Ectodermal cell (in vitro differentiated cells): ENCODE measurements at regions not wholly inside any gene's neighbourhood (a gene's known extent, or its start where the extent isn't known, plus 50 kb on each side); places are given as distances from the start of the nearest gene placed in this dataset.

Experiments
- H3K27ac ChIP-seq: 2 replicates; pipeline ENCODE4 v1.7.0; 2013; ENCODE audit warnings: mild to moderate bottlenecking, low read depth, low read length; ENCODE audit not compliant: insufficient read depth, poor library complexity, severe bottlenecking
- H3K27me3 ChIP-seq: 2 replicates; pipeline ENCODE4 v1.7.0; 2013; ENCODE audit warnings: mild to moderate bottlenecking, low read length; ENCODE audit not compliant: insufficient read depth, control insufficient read depth, poor library complexity, severe bottlenecking
- H3K36me3 ChIP-seq: one replicate; pipeline ENCODE4 v1.7.0; 2013; ENCODE audit warnings: low read length; ENCODE audit not compliant: control insufficient read depth, insufficient read depth
- H3K4me1 ChIP-seq: one replicate; pipeline ENCODE4 v1.7.0; 2013; ENCODE audit warnings: low read length; ENCODE audit not compliant: control insufficient read depth, insufficient read depth
- H3K4me3 ChIP-seq: 2 replicates; pipeline ENCODE4 v1.7.0; 2013; ENCODE audit warnings: low read depth, low read length, control low read depth; ENCODE audit not compliant: insufficient read depth
- H3K9me3 ChIP-seq: 2 replicates; pipeline ENCODE4 v1.7.0; 2013; ENCODE audit warnings: mild to moderate bottlenecking, low read length, moderate library complexity; ENCODE audit not compliant: control insufficient read depth
- WGBS, 2 experiments: methylation state at CpG; one replicate each; pipeline ENCODE4 v1.1.7; 2013; ENCODE audit warnings: missing lambda C conversion rate in 2 of 2; 5-methylcytosine and 5-hydroxymethylcytosine counted together

GRCh38 chr12:69150796-69151127 lies 88.6 kb upstream of the CPSF6 start:
- WGBS, 2 experiments: 93% methylated on average over 2 of the region's 2 CpGs
- no peak overlapping the region for H3K4me3 ChIP-seq
- no peaks in the 10 kb centered on the region for H3K36me3 ChIP-seq
- H3K27me3 ChIP-seq: no peaks in the 10 kb centered on the region
- H3K9me3 ChIP-seq: no peaks in the 10 kb centered on the region
- no peak overlapping the region for H3K27ac ChIP-seq
- no peaks in the 10 kb centered on the region for H3K4me1 ChIP-seq

GRCh38 chr12:69151254-69151764 lies 88.1 kb upstream of the CPSF6 start:
- Histone ChIP-seq H3K27ac (no peak overlapping the region), H3K9me3 (no peaks in the 10 kb centered on the region), H3K4me1 (no peaks in the 10 kb centered on the region), H3K27me3 (no peaks in the 10 kb centered on the region), H3K4me3 (no peak overlapping the region), H3K36me3 (no peaks in the 10 kb centered on the region)
- 79 to 86% methylated on average over 5 to 7 of the region's 7 CpGs for WGBS, 2 experiments

- 22 to 27% methylated on average over 6 to 7 of the region's 7 CpGs for WGBS, 2 experiments
These were observed 84.6 kb upstream of the CPSF6 start for GRCh38 chr12:69154585-69155363.

GRCh38 chr12:69157023-69157655 lies 82.2 kb upstream of the CPSF6 start:
- Histone ChIP-seq H3K4me1 (no peaks in the 10 kb centered on the region), H3K36me3 (no peaks in the 10 kb centered on the region), H3K4me3 (no peak overlapping the region), H3K27me3 (no peaks in the 10 kb centered on the region), H3K27ac (no peak overlapping the region), H3K9me3 (no peaks in the 10 kb centered on the region)
- 31 to 35% methylated on average over 13 of the region's 13 CpGs for WGBS, 2 experiments

More at GRCh38 chr12:69154585-69155363, 84.6 kb upstream of the CPSF6 start:
- Histone ChIP-seq H3K4me1 (no peaks in the 10 kb centered on the region), H3K27me3 (no peaks in the 10 kb centered on the region), H3K27ac (no peak overlapping the region), H3K9me3 (no peaks in the 10 kb centered on the region), H3K4me3 (no peak overlapping the region), H3K36me3 (no peaks in the 10 kb centered on the region)

- Histone ChIP-seq H3K36me3 (no peaks in the 10 kb centered on the region), H3K27ac (no peak overlapping the region), H3K4me1 (no peaks in the 10 kb centered on the region), H3K9me3 (no peaks in the 10 kb centered on the region), H3K4me3 (no peak overlapping the region), H3K27me3 (no peaks in the 10 kb centered on the region)
- WGBS, 2 experiments: 81 to 89% methylated on average over 2 of the region's 2 CpGs
These were observed 77.5 kb upstream of the CPSF6 start for GRCh38 chr12:69161829-69162228.

GRCh38 chr12:69163681-69164362 lies 75.5 kb upstream of the CPSF6 start:
- WGBS, 2 experiments: 92 to 95% methylated on average over 4 of the region's 4 CpGs
- H3K9me3 ChIP-seq: no peaks in the 10 kb centered on the region
- no peaks in the 10 kb centered on the region for H3K36me3 ChIP-seq
- H3K4me3 ChIP-seq: no peak overlapping the region
- no peaks in the 10 kb centered on the region for H3K27me3 ChIP-seq
- H3K27ac ChIP-seq: no peak overlapping the region
- no peaks in the 10 kb centered on the region for H3K4me1 ChIP-seq

- no peaks in the 10 kb centered on the region for H3K27me3 ChIP-seq
- H3K4me3 ChIP-seq: no peak overlapping the region
- H3K9me3 ChIP-seq: no peaks in the 10 kb centered on the region
- H3K27ac ChIP-seq: no peak overlapping the region
- H3K4me1 ChIP-seq: no peaks in the 10 kb centered on the region
- H3K36me3 ChIP-seq: no peaks in the 10 kb centered on the region
- 80 to 86% methylated on average over 3 of the region's 3 CpGs for WGBS, 2 experiments
These were observed 71.7 kb upstream of the CPSF6 start for GRCh38 chr12:69167648-69168165.

GRCh38 chr12:69168363-69168762 lies 71.0 kb upstream of the CPSF6 start:
- no peaks in the 10 kb centered on the region for H3K4me1 ChIP-seq
- H3K27ac ChIP-seq: no peak overlapping the region
- H3K36me3 ChIP-seq: no peaks in the 10 kb centered on the region
- 75% methylated on average over 5 of the region's 5 CpGs for WGBS, 2 experiments
- no peak overlapping the region for H3K4me3 ChIP-seq
- H3K27me3 ChIP-seq: no peaks in the 10 kb centered on the region
- H3K9me3 ChIP-seq: no peaks in the 10 kb centered on the region

GRCh38 chr12:69168828-69169227 lies 70.5 kb upstream of the CPSF6 start:
- Histone ChIP-seq H3K4me3 (no peak overlapping the region), H3K9me3 (no peaks in the 10 kb centered on the region), H3K4me1 (no peaks in the 10 kb centered on the region), H3K36me3 (no peaks in the 10 kb centered on the region), H3K27ac (no peak overlapping the region), H3K27me3 (no peaks in the 10 kb centered on the region)
- 84 to 88% methylated on average over 3 of the region's 3 CpGs for WGBS, 2 experiments

GRCh38 chr12:69170293-69170692 lies 69.1 kb upstream of the CPSF6 start:
- Histone ChIP-seq H3K36me3 (no peaks in the 10 kb centered on the region), H3K4me3 (no peak overlapping the region), H3K27ac (no peak overlapping the region), H3K9me3 (no peaks in the 10 kb centered on the region), H3K4me1 (no peaks in the 10 kb centered on the region), H3K27me3 (no peaks in the 10 kb centered on the region)
- WGBS, 2 experiments: 38 to 42% methylated on average over 4 of the region's 4 CpGs
